Mucosa of stomach (tissue), 1 donor: ENCODE measurements at regions not wholly inside any gene's neighbourhood (a gene's known extent, or its start where the extent isn't known, plus 50 kb on each side); places are given as distances from the start of the nearest gene placed in this dataset.
"Not testable (repeated sequence)": the region's sequence is repeated elsewhere in the genome, so short reads cannot be mapped to it uniquely, and the experiment has no call there.

ENCODE experiments used
- H3K27me3 ChIP-seq: one replicate; pipeline ENCODE4 v1.7.0; 2013; ENCODE audit warnings: mild to moderate bottlenecking, low read length; ENCODE audit not compliant: control insufficient read depth, insufficient read depth
- H3K36me3 ChIP-seq: one replicate; pipeline ENCODE4 v1.7.0; 2013; ENCODE audit warnings: low read length; ENCODE audit not compliant: control insufficient read depth, insufficient read depth
- H3K4me1 ChIP-seq: one replicate; pipeline ENCODE4 v1.7.0; 2013; ENCODE audit warnings: mild to moderate bottlenecking, low read length; ENCODE audit not compliant: control insufficient read depth, insufficient read depth
- H3K4me3 ChIP-seq: one replicate; pipeline ENCODE4 v1.7.0; 2013; ENCODE audit warnings: low read length
- H3K9ac ChIP-seq: one replicate; pipeline ENCODE4 v1.7.0; 2013; ENCODE audit warnings: mild to moderate bottlenecking, low read length, moderate library complexity
- H3K9me3 ChIP-seq: one replicate; pipeline ENCODE4 v1.7.0; 2013; ENCODE audit warnings: mild to moderate bottlenecking, low read length, moderate library complexity; ENCODE audit not compliant: control insufficient read depth
- donor health status: Pancreatic carcinoma.

DNA sequence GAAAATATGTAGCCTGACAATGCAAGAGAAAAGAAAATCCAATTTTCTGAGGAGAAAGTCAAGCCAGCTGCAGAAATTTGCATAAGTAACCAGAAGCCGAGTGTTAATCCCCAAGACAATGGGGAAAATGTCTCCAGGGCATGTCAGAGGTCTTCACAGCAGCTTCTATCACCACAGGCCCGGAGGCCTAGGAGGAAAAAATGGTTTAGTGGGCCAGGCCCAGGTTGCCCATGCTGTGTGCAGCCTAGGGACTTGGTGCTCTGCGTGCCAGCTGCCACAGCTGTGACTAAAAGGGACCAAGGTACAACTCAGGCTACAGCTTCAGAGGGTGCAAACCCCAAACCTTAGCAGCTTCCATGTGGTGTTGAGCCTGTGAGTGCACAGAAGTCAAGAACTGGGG, 201.2 kb upstream of the SOX2 start:
- Histone ChIP-seq H3K36me3 (no peaks in the 10 kb centered on the region), H3K9me3 (no peaks in the 10 kb centered on the region), H3K4me3 (no peak overlapping the region), H3K4me1 (no peaks in the 10 kb centered on the region), H3K9ac (no peak overlapping the region), H3K27me3 (no peaks in the 10 kb centered on the region)

- no peaks in the 10 kb centered on the region for H3K36me3 ChIP-seq
- no peak overlapping the region for H3K4me3 ChIP-seq
- H3K27me3 ChIP-seq, result no peaks in the 10 kb centered on the region
- no peak overlapping the region for H3K9ac ChIP-seq
- H3K4me1 ChIP-seq, result no peaks in the 10 kb centered on the region
- H3K9me3 ChIP-seq, result no peaks in the 10 kb centered on the region
Measured at GRCh38 chr3:181497358-181497757, 214.4 kb upstream of the SOX2 start.

DNA sequence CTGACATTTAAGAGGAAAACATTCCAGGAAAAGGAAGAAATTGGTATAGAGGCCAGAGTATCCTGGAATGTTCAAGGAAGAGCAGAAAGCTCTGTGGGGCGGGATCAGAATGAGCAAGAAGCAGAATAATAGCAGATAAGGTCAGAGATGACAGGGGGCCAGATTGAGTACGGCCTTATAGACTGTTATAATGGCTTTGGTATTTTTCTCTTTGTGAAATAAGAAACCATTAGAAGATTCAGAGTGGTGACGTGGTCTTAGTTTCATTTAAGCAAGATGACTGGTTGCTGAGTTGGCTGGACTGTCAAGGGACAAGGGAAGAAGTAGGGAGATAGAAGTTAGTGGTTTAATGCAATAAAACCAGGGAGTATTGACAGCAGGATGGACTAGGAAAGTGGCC, 218.3 kb upstream of the SOX2 start:
- Histone ChIP-seq H3K4me1 (no peaks in the 10 kb centered on the region), H3K9me3 (no peaks in the 10 kb centered on the region), H3K27me3 (no peaks in the 10 kb centered on the region), H3K9ac (no peak overlapping the region), H3K4me3 (no peak overlapping the region), H3K36me3 (no peaks in the 10 kb centered on the region)

DNA sequence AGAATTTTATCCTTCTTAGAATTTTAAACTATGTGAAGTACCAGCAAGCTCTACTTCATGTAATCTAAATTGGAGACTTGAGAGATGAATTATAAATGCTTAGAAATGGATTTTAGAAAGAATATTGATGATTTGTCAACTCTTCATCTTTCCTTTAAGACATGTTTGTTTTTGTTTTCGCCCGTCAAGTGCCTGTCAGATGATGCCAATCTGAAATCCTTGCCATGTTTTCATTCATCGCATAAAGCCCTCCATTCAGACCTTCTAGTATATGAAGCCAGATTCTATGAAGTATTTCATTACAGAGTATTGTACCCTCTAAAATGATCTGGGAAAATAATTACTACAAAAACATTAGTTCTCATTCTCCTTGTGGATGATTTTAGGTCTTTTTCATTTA, 223.2 kb upstream of the SOX2 start:
- no peaks in the 10 kb centered on the region for H3K9me3 ChIP-seq
- H3K4me1 ChIP-seq, result no peaks in the 10 kb centered on the region
- no peak overlapping the region for H3K4me3 ChIP-seq
- H3K36me3 ChIP-seq, result no peaks in the 10 kb centered on the region
- no peak overlapping the region for H3K9ac ChIP-seq
- no peaks in the 10 kb centered on the region for H3K27me3 ChIP-seq

- Histone ChIP-seq H3K27me3 (no peaks in the 10 kb centered on the region), H3K4me3 (no peak overlapping the region), H3K36me3 (no peaks in the 10 kb centered on the region), H3K4me1 (no peaks in the 10 kb centered on the region), H3K9ac (no peak overlapping the region), H3K9me3 (no peaks in the 10 kb centered on the region)
Measured at GRCh38 chr3:181487236-181487978, 224.3 kb upstream of the SOX2 start.

DNA sequence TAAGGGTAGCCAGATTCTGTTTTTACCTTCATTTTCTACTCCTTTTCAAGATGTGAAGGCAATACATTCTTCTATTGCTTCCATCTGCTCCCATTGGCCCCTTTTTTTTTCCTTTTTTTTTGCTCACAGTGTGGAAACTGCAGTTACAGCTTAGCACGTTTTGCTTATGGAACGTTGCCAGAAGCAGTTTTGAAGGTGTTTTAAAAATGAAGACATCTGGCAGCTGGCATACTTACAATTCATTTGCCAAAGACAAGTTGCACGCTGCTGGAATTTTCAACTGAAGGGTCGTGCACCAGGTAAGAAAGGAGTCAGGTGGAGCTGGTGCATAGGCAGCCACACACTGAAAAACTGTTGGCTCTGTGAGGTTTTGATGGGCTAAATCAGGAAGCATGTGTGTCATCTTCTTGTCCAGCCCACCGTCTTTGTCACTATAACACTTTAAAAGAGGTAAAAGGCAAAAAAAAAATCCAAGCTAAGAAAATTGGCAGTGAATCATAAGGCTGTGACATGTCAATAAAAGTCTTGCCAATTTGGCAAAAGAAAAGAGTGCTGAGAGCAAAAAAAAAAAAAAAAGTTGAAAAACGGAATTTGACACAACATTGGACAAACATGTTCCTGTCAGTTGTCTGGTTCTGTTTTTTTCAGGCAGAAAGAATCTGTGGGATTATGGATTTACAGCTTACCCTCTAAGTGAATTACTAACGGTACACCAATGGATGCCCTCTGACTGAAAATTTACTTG, 225.4 kb upstream of the SOX2 start:
- Histone ChIP-seq H3K27me3 (no peaks in the 10 kb centered on the region), H3K4me3 (no peak overlapping the region), H3K36me3 (no peaks in the 10 kb centered on the region), H3K4me1 (no peaks in the 10 kb centered on the region), H3K9me3 (no peaks in the 10 kb centered on the region), H3K9ac (no peak overlapping the region)

DNA sequence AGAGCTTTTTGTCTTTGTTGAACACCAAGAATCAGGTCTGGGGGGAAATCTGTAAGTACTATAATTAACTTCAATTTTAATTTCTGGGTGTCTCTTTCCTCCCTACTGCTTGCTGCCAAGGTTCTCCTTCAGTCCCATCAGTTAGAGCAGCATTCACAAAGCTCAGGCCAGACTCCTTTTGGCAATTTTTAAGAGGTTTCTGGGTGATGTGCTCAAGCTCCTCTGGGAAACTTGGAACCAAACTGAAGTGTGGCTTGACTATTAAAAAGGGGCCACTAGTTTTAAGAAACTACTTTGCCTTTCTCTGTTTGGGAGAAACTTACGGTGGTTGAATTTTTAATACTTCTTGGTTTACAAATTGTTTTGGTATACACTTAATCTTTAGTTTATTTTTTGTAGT, 227.7 kb upstream of the SOX2 start:
- Histone ChIP-seq H3K9ac (no peak overlapping the region), H3K27me3 (no peaks in the 10 kb centered on the region), H3K4me1 (no peaks in the 10 kb centered on the region), H3K9me3 (no peaks in the 10 kb centered on the region), H3K36me3 (no peaks in the 10 kb centered on the region), H3K4me3 (no peak overlapping the region)

DNA sequence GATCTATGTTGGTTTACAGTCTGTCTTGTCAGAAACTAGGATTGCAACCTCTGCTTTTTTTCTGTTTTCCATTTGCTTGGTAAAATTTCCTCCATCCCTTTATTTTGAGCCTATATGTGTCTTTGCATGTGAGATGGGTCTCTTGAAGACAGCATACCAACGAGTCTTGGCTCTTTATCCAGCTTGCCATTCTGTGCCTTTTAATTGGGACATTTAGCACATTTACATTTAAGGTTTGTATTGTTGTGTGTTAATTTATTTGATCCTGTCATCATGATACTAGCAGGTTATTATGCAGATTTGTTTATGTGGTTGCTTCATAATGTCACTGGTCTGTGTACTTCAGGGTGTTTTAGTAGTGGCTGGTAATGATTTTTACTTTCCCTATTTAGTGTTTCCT, 236.6 kb upstream of the SOX2 start:
- not testable (repeated sequence) for H3K27me3 ChIP-seq, H3K4me3 ChIP-seq, H3K9me3 ChIP-seq, H3K9ac ChIP-seq, H3K4me1 ChIP-seq, H3K36me3 ChIP-seq

- H3K4me3 ChIP-seq, result no peak overlapping the region
Measured at GRCh38 chr3:181470349-181470748, 241.4 kb upstream of the SOX2 start.

GRCh38 chr3:181464033-181464694, 247.6 kb upstream of the SOX2 start:
- H3K36me3 ChIP-seq, result no peaks in the 10 kb centered on the region
- no peaks in the 10 kb centered on the region for H3K9me3 ChIP-seq
- H3K4me1 ChIP-seq, result no peaks in the 10 kb centered on the region
- H3K4me3 ChIP-seq, result no peak overlapping the region
- no peaks in the 10 kb centered on the region for H3K27me3 ChIP-seq
- H3K9ac ChIP-seq, result no peak overlapping the region

More at GRCh38 chr3:181470349-181470748, 241.4 kb upstream of the SOX2 start:
- no peak overlapping the region for H3K9ac ChIP-seq
- no peaks in the 10 kb centered on the region for H3K9me3 ChIP-seq
- no peaks in the 10 kb centered on the region for H3K36me3 ChIP-seq
- H3K27me3 ChIP-seq, result no peaks in the 10 kb centered on the region
- H3K4me1 ChIP-seq, result no peaks in the 10 kb centered on the region

- Histone ChIP-seq H3K9me3 (no peaks in the 10 kb centered on the region), H3K9ac (no peak overlapping the region)
Measured at GRCh38 chr3:181461381-181461780, 250.3 kb upstream of the SOX2 start.

GRCh38 chr3:181459516-181459915, 252.2 kb upstream of the SOX2 start:
- Histone ChIP-seq H3K9ac (no peak overlapping the region), H3K9me3 (no peaks in the 10 kb centered on the region), H3K36me3 (no peaks in the 10 kb centered on the region), H3K4me1 (no peaks in the 10 kb centered on the region), H3K27me3 (no peaks in the 10 kb centered on the region), H3K4me3 (no peak overlapping the region)

More at GRCh38 chr3:181461381-181461780, 250.3 kb upstream of the SOX2 start:
- no peaks in the 10 kb centered on the region for H3K4me1 ChIP-seq
- no peak overlapping the region for H3K4me3 ChIP-seq
- H3K36me3 ChIP-seq, result no peaks in the 10 kb centered on the region
- H3K27me3 ChIP-seq, result no peaks in the 10 kb centered on the region
